GM20431 (cell line): ENCODE measurements at regions not wholly inside any gene's neighbourhood (a gene's known extent, or its start where the extent isn't known, plus 50 kb on each side); places are given as distances from the start of the nearest gene placed in this dataset.

ENCODE experiments used
- in situ Hi-C: fragments of 300-500 bp; cut with MseI, MboI; formaldehyde crosslinking; loops from one replicate; pipeline ENCODE4 v1.15.0; 2020; ENCODE audit warnings: low sequenced_read_pairs; ENCODE audit not compliant: unreplicated experiment

- in situ Hi-C loops: no loop called here
Measured at GRCh38 chrY:19208915-19209314, 435.4 kb upstream of the HSFY2 start.

GRCh38 chrY:19207048-19207447 lies 433.5 kb upstream of the HSFY2 start:
- in situ Hi-C loops: no loop called here

- in situ Hi-C loops: no loop called here
Measured at GRCh38 chrY:19180824-19181223, 407.3 kb upstream of the HSFY2 start.

- in situ Hi-C loops: no loop called here
Measured at GRCh38 chrY:19168202-19168565, 394.6 kb upstream of the HSFY2 start.

- in situ Hi-C loops: no loop called here
Measured at GRCh38 chrY:19167319-19168201, 394.0 kb upstream of the HSFY2 start.

- in situ Hi-C loops: no loop called here
Measured at GRCh38 chrY:19148783-19149182, 375.2 kb upstream of the HSFY2 start.

GRCh38 chrY:19146296-19146695 lies 372.8 kb upstream of the HSFY2 start:
- in situ Hi-C loops: no loop called here

- in situ Hi-C loops: no loop called here
Measured at GRCh38 chrY:19142093-19142492, 368.6 kb upstream of the HSFY2 start.

GRCh38 chrY:19140285-19140920 lies 366.9 kb upstream of the HSFY2 start:
- in situ Hi-C loops: no loop called here

- in situ Hi-C loops: no loop called here
Measured at GRCh38 chrY:19134426-19134825, 360.9 kb upstream of the HSFY2 start.

GRCh38 chrY:19130569-19131358 lies 357.2 kb upstream of the HSFY2 start:
- in situ Hi-C loops: no loop called here

- in situ Hi-C loops: no loop called here
Measured at GRCh38 chrY:19126889-19127288, 353.4 kb upstream of the HSFY2 start.

GRCh38 chrY:19124609-19125008 lies 351.1 kb upstream of the HSFY2 start:
- in situ Hi-C loops: no loop called here

- in situ Hi-C loops: no loop called here
Measured at GRCh38 chrY:19122450-19122849, 348.9 kb upstream of the HSFY2 start.

GRCh38 chrY:19098349-19098748 lies 324.8 kb upstream of the HSFY2 start:
- in situ Hi-C loops: no loop called here

GRCh38 chrY:19095460-19095859 lies 321.9 kb upstream of the HSFY2 start:
- in situ Hi-C loops: no loop called here

GRCh38 chrY:19083006-19083405 lies 309.5 kb upstream of the HSFY2 start:
- in situ Hi-C loops: no loop called here

GRCh38 chrY:19077698-19078113 lies 304.2 kb upstream of the HSFY2 start:
- in situ Hi-C loops: no loop called here

- in situ Hi-C loops: no loop called here
Measured at GRCh38 chrY:19076846-19077697, 303.5 kb upstream of the HSFY2 start.
